Left lung (tissue), 4 donors: ENCODE measurements at regions not wholly inside any gene's neighbourhood (a gene's known extent, or its start where the extent isn't known, plus 50 kb on each side); places are given as distances from the start of the nearest gene placed in this dataset.

Experiments used
- ATAC-seq: fragments of 200-7000 bp; cut with Tn5 transposase; one replicate; pipeline ENCODE4 v1.9.1; 2020; ENCODE audit warnings: moderate library complexity
- DNase-seq, 4 donors: peaks; one replicate each; pipeline ENCODE4 v3.0.0-alpha.2; 2013 to 2020
- H3K27ac ChIP-seq, 2 donors: fragments of 200-600 bp; sonication (generic) in 1 of 2; one replicate each; pipeline versions ENCODE4 v1.5.0 to v1.8.0; 2020 to 2021
- H3K27me3 ChIP-seq, 2 donors: fragments of 200-600 bp; sonication (generic) in 1 of 2; one replicate each; pipeline versions ENCODE4 v1.5.0 to v1.8.0; 2020 to 2021
- H3K36me3 ChIP-seq, 2 donors: fragments of 200-600 bp; sonication (generic) in 1 of 2; one replicate each; pipeline versions ENCODE4 v1.5.0 to v1.8.0; 2020 to 2021
- H3K4me1 ChIP-seq, 2 donors: fragments of 200-600 bp; one replicate each; pipeline ENCODE4 v1.8.0; 2021
- H3K4me3 ChIP-seq, 2 donors: fragments of 200-600 bp; sonication (generic) in 1 of 2; one replicate each; pipeline versions ENCODE4 v1.5.0 to v1.8.0; 2020 to 2021; ENCODE audit warnings: mild to moderate bottlenecking in 1 of 2
- H3K9me3 ChIP-seq, 2 donors: fragments of 200-600 bp; sonication (generic) in 1 of 2; one replicate each; pipeline versions ENCODE4 v1.5.0 to v1.8.0; 2020 to 2021
- intact Hi-C, 2 donors: fragments of 100-400 bp; cut with DNase I; formaldehyde crosslinking; loops; one replicate each; pipeline versions ENCODE4 v1.11.2 to v1.14.2; 2022
- TF ChIP-seq, protein P1 (sequence below), 2 donors: fragments of 200-600 bp; sonication (generic) in 1 of 2; IDR thresholded peaks; one replicate each; pipeline versions ENCODE4 v1.5.0 to v1.8.0; 2021; ENCODE audit warnings: antibody characterized with exemption in 2 of 2
- donor health status: DM: no; HTN: yes; CAD: no.
- donor health status: DM: no; HTN: no; CAD: no.

DNA sequence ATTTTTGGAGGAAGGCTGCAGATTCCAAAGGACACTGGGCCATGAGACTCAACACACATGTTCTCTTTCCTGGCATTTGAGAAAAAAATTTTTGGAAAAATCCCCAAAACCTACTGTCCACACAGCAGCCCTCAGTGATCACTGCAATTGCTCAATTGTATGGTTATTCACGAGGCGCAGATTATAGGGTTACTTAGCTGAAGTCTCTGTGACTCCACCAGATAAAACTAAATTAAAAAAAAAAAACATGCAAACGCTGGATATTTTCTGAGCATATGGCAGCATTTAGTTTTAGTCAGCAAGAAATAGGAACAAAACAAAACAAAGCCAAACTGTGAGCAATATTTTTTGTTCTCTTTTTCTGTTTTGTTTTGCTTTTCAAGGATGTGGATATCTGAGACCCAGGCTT, 83.8 kb upstream of the FAM20A start:
- TF ChIP-seq, protein P1, sequence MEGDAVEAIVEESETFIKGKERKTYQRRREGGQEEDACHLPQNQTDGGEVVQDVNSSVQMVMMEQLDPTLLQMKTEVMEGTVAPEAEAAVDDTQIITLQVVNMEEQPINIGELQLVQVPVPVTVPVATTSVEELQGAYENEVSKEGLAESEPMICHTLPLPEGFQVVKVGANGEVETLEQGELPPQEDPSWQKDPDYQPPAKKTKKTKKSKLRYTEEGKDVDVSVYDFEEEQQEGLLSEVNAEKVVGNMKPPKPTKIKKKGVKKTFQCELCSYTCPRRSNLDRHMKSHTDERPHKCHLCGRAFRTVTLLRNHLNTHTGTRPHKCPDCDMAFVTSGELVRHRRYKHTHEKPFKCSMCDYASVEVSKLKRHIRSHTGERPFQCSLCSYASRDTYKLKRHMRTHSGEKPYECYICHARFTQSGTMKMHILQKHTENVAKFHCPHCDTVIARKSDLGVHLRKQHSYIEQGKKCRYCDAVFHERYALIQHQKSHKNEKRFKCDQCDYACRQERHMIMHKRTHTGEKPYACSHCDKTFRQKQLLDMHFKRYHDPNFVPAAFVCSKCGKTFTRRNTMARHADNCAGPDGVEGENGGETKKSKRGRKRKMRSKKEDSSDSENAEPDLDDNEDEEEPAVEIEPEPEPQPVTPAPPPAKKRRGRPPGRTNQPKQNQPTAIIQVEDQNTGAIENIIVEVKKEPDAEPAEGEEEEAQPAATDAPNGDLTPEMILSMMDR (IDR thresholded peaks at IDR 0.05): no peak
- ATAC-seq: peak; percentile 57
- peak in 2 of 4 donors; percentile 29 to 51 for DNase-seq
- H3K4me1 ChIP-seq: no peaks in the 10 kb centered on the region
- H3K4me3 ChIP-seq: no peak overlapping the region
- no peaks in the 10 kb centered on the region for H3K36me3 ChIP-seq
- H3K27ac ChIP-seq: peak overlapping the region in 1 of 2 donors; percentile 27
- intact Hi-C loops: no loop called here
- H3K9me3 ChIP-seq: no peaks in the 10 kb centered on the region
- no peaks in the 10 kb centered on the region for H3K27me3 ChIP-seq

DNA sequence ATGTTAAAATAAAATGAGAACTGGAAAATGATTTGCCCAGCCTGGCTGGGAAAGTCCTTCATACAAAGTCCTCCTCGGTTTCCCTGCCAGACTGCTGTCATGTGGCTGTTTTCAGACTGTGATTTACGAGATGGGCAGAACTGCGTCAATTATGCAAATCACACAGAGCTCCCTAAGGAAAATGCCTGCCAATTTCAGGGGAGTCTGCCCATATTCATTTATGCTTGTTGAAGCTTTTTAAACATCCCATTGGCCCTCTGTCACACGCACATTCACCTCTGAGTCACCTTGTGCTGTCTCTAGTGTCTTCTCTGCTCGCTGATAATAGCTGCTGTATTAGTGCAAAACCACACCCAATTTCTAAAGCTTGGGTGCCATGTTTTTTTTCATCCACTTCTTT, 81.7 kb upstream of the FAM20A start:
- no peaks in the 10 kb centered on the region for H3K4me1 ChIP-seq
- intact Hi-C loops: no loop called here

DNA sequence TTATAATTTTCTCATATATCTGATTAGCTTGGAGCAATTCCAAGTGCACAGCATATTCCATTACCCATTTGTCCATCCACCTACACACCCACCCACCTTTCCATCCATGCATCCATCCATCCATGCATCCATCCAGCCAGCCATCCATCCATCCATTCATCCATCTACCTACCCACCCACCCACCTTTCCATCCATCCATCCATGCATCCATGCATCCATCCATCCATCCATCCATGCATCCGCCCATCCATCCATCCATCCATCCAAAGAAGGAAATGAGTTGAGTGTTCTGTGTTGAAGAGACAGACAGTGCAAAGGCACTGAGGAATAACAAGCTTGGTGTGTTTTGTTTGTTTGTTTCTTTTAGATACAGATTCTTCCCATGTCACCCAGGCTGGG, 78.7 kb upstream of the FAM20A start:
- DNase-seq: no peak
- no peaks in the 10 kb centered on the region for H3K4me1 ChIP-seq
- TF ChIP-seq, protein P1 (IDR thresholded peaks at IDR 0.05): no peak
- no peak overlapping the region for H3K27ac ChIP-seq
- H3K27me3 ChIP-seq: no peaks in the 10 kb centered on the region
- ATAC-seq: no peak
- no peaks in the 10 kb centered on the region for H3K9me3 ChIP-seq
- intact Hi-C loops: no loop called here
- no peak overlapping the region for H3K4me3 ChIP-seq
- no peaks in the 10 kb centered on the region for H3K36me3 ChIP-seq

More for the DNA sequence above, 81.7 kb upstream of the FAM20A start:
- no peak overlapping the region for H3K27ac ChIP-seq
- H3K9me3 ChIP-seq: no peaks in the 10 kb centered on the region
- DNase-seq (no peak), ATAC-seq (no peak)
- H3K4me3 ChIP-seq: no peak overlapping the region
- H3K27me3 ChIP-seq: no peaks in the 10 kb centered on the region
- no peaks in the 10 kb centered on the region for H3K36me3 ChIP-seq
- TF ChIP-seq, protein P1 (IDR thresholded peaks at IDR 0.05): no peak

DNA sequence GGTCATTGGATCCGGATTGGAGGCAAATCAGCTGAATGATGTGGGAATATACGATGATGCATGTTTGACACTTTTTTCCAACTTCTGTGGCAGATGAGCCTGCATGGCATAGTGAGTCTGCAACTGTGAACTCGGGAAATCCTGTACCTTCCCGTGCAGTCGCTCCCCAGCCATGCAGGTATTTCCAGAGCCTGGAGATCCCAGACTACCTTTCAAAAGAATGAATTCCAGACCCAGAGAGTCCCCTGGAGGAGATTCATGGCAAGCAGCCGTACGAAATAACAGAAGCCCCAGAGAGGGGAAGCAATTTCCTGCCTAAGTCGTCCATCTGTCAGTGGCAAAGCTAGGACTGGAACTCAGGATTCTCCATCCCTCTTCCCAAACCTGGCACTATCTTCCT, 75.7 kb upstream of the FAM20A start:
- ATAC-seq (no peak), DNase-seq (no peak)
- Histone ChIP-seq H3K4me1 (no peaks in the 10 kb centered on the region), H3K9me3 (no peaks in the 10 kb centered on the region), H3K27ac (no peak overlapping the region), H3K36me3 (no peaks in the 10 kb centered on the region), H3K27me3 (no peaks in the 10 kb centered on the region), H3K4me3 (no peak overlapping the region)
- intact Hi-C loops: no loop called here
- TF ChIP-seq, protein P1 (IDR thresholded peaks at IDR 0.05): no peak

DNA sequence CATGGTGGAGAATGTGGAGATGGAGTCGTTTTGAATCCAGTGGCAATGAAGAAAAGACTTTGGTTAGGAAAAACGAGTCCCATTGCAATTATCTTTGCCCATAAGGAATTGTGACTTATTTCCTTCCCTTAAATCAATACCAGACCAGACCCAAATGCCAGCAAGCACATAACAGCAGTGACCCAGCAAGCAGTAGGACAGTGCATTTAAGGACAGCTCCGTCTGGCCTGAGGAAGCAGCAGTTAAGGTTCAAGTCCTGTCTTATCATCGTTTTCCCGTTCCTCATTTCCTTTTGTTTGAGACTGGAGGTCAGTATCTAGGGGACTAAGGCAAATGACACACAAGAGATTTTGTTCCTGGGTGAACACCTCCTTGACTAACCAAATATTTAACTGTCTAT, 74.6 kb upstream of the FAM20A start:
- Histone ChIP-seq H3K27me3 (no peaks in the 10 kb centered on the region), H3K36me3 (no peaks in the 10 kb centered on the region), H3K4me3 (no peak overlapping the region), H3K27ac (no peak overlapping the region), H3K4me1 (no peaks in the 10 kb centered on the region), H3K9me3 (no peaks in the 10 kb centered on the region)
- intact Hi-C loops: no loop called here
- ATAC-seq (no peak), DNase-seq (no peak)
- TF ChIP-seq, protein P1 (IDR thresholded peaks at IDR 0.05): no peak
